ENCODE measurements at regions not wholly inside any gene's neighbourhood (a gene's known extent, or its start where the extent isn't known, plus 50 kb on each side); places are given as distances from the start of the nearest gene placed in this dataset.

GRCh38 chr16:61261315-61261714, 774.9 kb downstream of the CDH8 start:
- H3K36me3 ChIP-seq (ENCODE audit: low read length) = no peaks in the 10 kb centered on the region
- H3K9ac ChIP-seq (ENCODE audit: low read length) = no peak overlapping the region
- H3K27me3 ChIP-seq (ENCODE audit: low read length) = no peaks in the 10 kb centered on the region
- H3K4me2 ChIP-seq (ENCODE audit: low read depth, low read length, poor library complexity, severe bottlenecking) = no peak overlapping the region
- H3K9me2 ChIP-seq (replicated peaks; ENCODE audit: insufficient read depth, low read length) = no peaks in the 10 kb centered on the region
- H2AFZ ChIP-seq (ENCODE audit: low read depth, low read length, severe bottlenecking) = no peak overlapping the region
- no peak overlapping the region for H3K27ac ChIP-seq (ENCODE audit: low read depth, low read length)
- no peaks in the 10 kb centered on the region for H4K20me1 ChIP-seq (ENCODE audit: low read depth, low read length)
- H3K9me3 ChIP-seq (ENCODE audit: insufficient read depth, low read length) = no peaks in the 10 kb centered on the region
- H3F3A ChIP-seq (ENCODE audit: insufficient read depth) = no peaks in the 10 kb centered on the region
- H3K79me2 ChIP-seq (ENCODE audit: insufficient read depth, low read length) = no peaks in the 10 kb centered on the region
- no peak overlapping the region for H3K4me3 ChIP-seq (ENCODE audit: insufficient read depth, low read length, poor library complexity, severe bottlenecking)
- no peak for TF ChIP-seq EZH2phosphoT487 (conservative IDR thresholded peaks at IDR 0.05; ENCODE audit: low read length)
- TF ChIP-seq CTCF (IDR thresholded peaks at IDR 0.05; ENCODE audit: insufficient read depth, low read length, poor library complexity, severe bottlenecking) = no peak

GRCh38 chr16:61246592-61246991, 789.6 kb downstream of the CDH8 start:
- no peaks in the 10 kb centered on the region for H3F3A ChIP-seq (ENCODE audit: insufficient read depth)
- H3K9me3 ChIP-seq (ENCODE audit: insufficient read depth, low read length) = no peaks in the 10 kb centered on the region
- H3K79me2 ChIP-seq (ENCODE audit: insufficient read depth, low read length) = no peaks in the 10 kb centered on the region
- no peaks in the 10 kb centered on the region for H3K27me3 ChIP-seq (ENCODE audit: low read length)
- no peaks in the 10 kb centered on the region for H4K20me1 ChIP-seq (ENCODE audit: low read depth, low read length)
- H3K4me2 ChIP-seq (ENCODE audit: low read depth, low read length, poor library complexity, severe bottlenecking) = no peak overlapping the region
- H3K9me2 ChIP-seq (replicated peaks; ENCODE audit: insufficient read depth, low read length) = no peaks in the 10 kb centered on the region
- no peak overlapping the region for H3K4me3 ChIP-seq (ENCODE audit: insufficient read depth, low read length, poor library complexity, severe bottlenecking)
- no peak overlapping the region for H2AFZ ChIP-seq (ENCODE audit: low read depth, low read length, severe bottlenecking)
- no peaks in the 10 kb centered on the region for H3K36me3 ChIP-seq (ENCODE audit: low read length)
- TF ChIP-seq CTCF (IDR thresholded peaks at IDR 0.05; ENCODE audit: insufficient read depth, low read length, poor library complexity, severe bottlenecking) = no peak
- no peak for TF ChIP-seq EZH2phosphoT487 (conservative IDR thresholded peaks at IDR 0.05; ENCODE audit: low read length)
- no peak overlapping the region for H3K9ac ChIP-seq (ENCODE audit: low read length)
- no peak overlapping the region for H3K27ac ChIP-seq (ENCODE audit: low read depth, low read length)

- Histone ChIP-seq H3K9me2 (replicated peaks; ENCODE audit: insufficient read depth, low read length) (no peaks in the 10 kb centered on the region), H3K9me3 (ENCODE audit: insufficient read depth, low read length) (no peaks in the 10 kb centered on the region), H3K4me3 (ENCODE audit: insufficient read depth, low read length, poor library complexity, severe bottlenecking) (no peak overlapping the region), H3K9ac (ENCODE audit: low read length) (no peak overlapping the region), H3K36me3 (ENCODE audit: low read length) (no peaks in the 10 kb centered on the region), H4K20me1 (ENCODE audit: low read depth, low read length) (no peaks in the 10 kb centered on the region), H3K79me2 (ENCODE audit: insufficient read depth, low read length) (no peaks in the 10 kb centered on the region), H3K27me3 (ENCODE audit: low read length) (no peaks in the 10 kb centered on the region), H3F3A (ENCODE audit: insufficient read depth) (no peaks in the 10 kb centered on the region), H3K4me2 (ENCODE audit: low read depth, low read length, poor library complexity, severe bottlenecking) (no peak overlapping the region), H2AFZ (ENCODE audit: low read depth, low read length, severe bottlenecking) (no peak overlapping the region), H3K27ac (ENCODE audit: low read depth, low read length) (no peak overlapping the region)
- TF ChIP-seq CTCF (IDR thresholded peaks at IDR 0.05; ENCODE audit: insufficient read depth, low read length, poor library complexity, severe bottlenecking) = no peak
- no peak for TF ChIP-seq EZH2phosphoT487 (conservative IDR thresholded peaks at IDR 0.05; ENCODE audit: low read length)
Observed at GRCh38 chr16:61243954-61244353, 792.3 kb downstream of the CDH8 start.

All from SU-DHL-6 (cell line).